ENCODE measurements at regions not wholly inside any gene's neighbourhood (a gene's known extent, or its start where the extent isn't known, plus 50 kb on each side); places are given as distances from the start of the nearest gene placed in this dataset.
A peak's percentile ranks its signal among the peaks of the same experiment; 100 is the strongest.

DNA sequence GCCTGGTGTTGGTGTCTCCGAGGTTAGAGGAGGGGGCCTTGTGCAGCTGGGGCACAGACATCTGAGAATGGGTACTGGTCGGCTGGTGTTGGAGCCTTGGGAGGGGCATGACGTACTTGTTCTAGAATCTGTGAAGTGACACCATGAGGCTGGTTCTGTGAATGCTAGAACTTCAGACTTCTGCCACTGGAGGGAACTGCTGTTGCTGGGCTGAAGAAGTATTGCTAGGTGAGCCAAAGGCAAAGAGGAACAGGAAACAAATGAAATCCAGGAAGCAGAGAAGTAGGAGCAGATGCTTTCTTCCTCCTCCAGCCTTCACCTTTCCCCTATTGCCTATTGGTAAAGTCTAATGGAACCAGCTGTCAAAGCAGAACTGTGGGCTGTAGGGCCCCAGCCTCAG, 120.9 kb upstream of the DDIT4L start:
- Mint-ChIP-seq H3K36me3 (ENCODE audit: low read depth) (no peaks in the 10 kb centered on the region), H3K9me3 (no peaks in the 10 kb centered on the region)
- TF ChIP-seq CTCF (IDR thresholded peaks at IDR 0.05) = no peak

GRCh38 chr4:100306018-100306417, 115.8 kb upstream of the DDIT4L start:
- no peak overlapping the region for H3K27ac Mint-ChIP-seq
- H3K9me3 Mint-ChIP-seq = no peaks in the 10 kb centered on the region
- no peaks in the 10 kb centered on the region for H3K36me3 Mint-ChIP-seq (ENCODE audit: low read depth)
- no peak overlapping the region for H3K4me3 Mint-ChIP-seq
- no peak for TF ChIP-seq CTCF (IDR thresholded peaks at IDR 0.05)
- no peaks in the 10 kb centered on the region for H3K4me1 Mint-ChIP-seq
- H3K27me3 Mint-ChIP-seq (ENCODE audit: low read depth, poor library complexity) = peaks cover 7% of the 10 kb centered on the region
- no peak for DNase-seq

More for the DNA sequence above, 120.9 kb upstream of the DDIT4L start:
- peaks cover 10% of the 10 kb centered on the region for H3K27me3 Mint-ChIP-seq (ENCODE audit: low read depth, poor library complexity)
- no peak for DNase-seq
- peaks cover 5% of the 10 kb centered on the region for H3K4me1 Mint-ChIP-seq
- no peak overlapping the region for H3K27ac Mint-ChIP-seq
- no peak overlapping the region for H3K4me3 Mint-ChIP-seq

- H3K27me3 Mint-ChIP-seq (ENCODE audit: low read depth, poor library complexity) = peaks cover 4% of the 10 kb centered on the region
- H3K27ac Mint-ChIP-seq = no peak overlapping the region
- H3K36me3 Mint-ChIP-seq (ENCODE audit: low read depth) = no peaks in the 10 kb centered on the region
- no peak for TF ChIP-seq CTCF (IDR thresholded peaks at IDR 0.05)
- no peak for DNase-seq
- H3K4me3 Mint-ChIP-seq = no peak overlapping the region
- H3K9me3 Mint-ChIP-seq = no peaks in the 10 kb centered on the region
- H3K4me1 Mint-ChIP-seq = peaks cover 15% of the 10 kb centered on the region
These were observed 112.1 kb upstream of the DDIT4L start for GRCh38 chr4:100302061-100303026.

- H3K4me3 Mint-ChIP-seq = no peak overlapping the region
These were observed 109.0 kb upstream of the DDIT4L start for GRCh38 chr4:100299046-100299840.

DNA sequence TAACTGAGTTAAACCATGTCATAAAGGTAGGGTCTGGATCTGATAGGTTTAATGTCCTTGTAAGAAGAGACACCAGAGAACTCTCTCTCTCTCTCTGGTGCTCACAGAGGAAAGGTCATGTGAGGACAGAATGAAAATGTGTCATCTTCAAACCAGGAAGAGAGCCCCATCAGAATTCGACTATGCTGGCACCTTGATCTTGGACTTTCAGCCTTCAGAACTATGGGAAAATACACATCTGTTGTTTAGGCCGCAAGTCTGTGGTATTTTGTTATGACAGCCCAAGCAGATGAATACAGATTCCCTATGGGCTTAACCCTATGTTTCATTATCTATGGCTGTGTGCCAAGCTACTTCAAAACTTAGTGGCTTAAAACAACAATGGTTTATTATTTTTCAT, 105.5 kb upstream of the DDIT4L start:
- Mint-ChIP-seq H3K4me1 (peaks cover 15% of the 10 kb centered on the region), H3K27ac (no peak overlapping the region), H3K27me3 (ENCODE audit: low read depth, poor library complexity) (no peaks in the 10 kb centered on the region), H3K36me3 (ENCODE audit: low read depth) (no peaks in the 10 kb centered on the region), H3K4me3 (no peak overlapping the region), H3K9me3 (no peaks in the 10 kb centered on the region)
- DNase-seq = no peak
- no peak for TF ChIP-seq CTCF (IDR thresholded peaks at IDR 0.05)

More at GRCh38 chr4:100299046-100299840, 109.0 kb upstream of the DDIT4L start:
- no peaks in the 10 kb centered on the region for H3K9me3 Mint-ChIP-seq
- DNase-seq = no peak
- TF ChIP-seq CTCF (IDR thresholded peaks at IDR 0.05) = no peak
- peak overlapping the region; percentile 74 for H3K27ac Mint-ChIP-seq
- no peaks in the 10 kb centered on the region for H3K36me3 Mint-ChIP-seq (ENCODE audit: low read depth)
- H3K4me1 Mint-ChIP-seq = peaks cover 15% of the 10 kb centered on the region
- H3K27me3 Mint-ChIP-seq (ENCODE audit: low read depth, poor library complexity) = no peaks in the 10 kb centered on the region
